SK-N-MC (cell line): ENCODE measurements at regions not wholly inside any gene's neighbourhood (a gene's known extent, or its start where the extent isn't known, plus 50 kb on each side); places are given as distances from the start of the nearest gene placed in this dataset.
"Not testable (repeated sequence)": the region's sequence is repeated elsewhere in the genome, so short reads cannot be mapped to it uniquely, and the experiment has no call there.

Experiments used
- EZH2 ChIP-seq: fragments of 200-600 bp; sonication (generic); IDR thresholded peaks from one replicate; pipeline ENCODE4 v1.6.1; 2017; ENCODE audit warnings: antibody characterized with exemption
- FOXP2 ChIP-seq: optimal IDR thresholded peaks from 2 replicates; pipeline ENCODE3; 2011; ENCODE audit warnings: mild to moderate bottlenecking, moderate library complexity; ENCODE audit not compliant: insufficient read depth; ENCODE audit errors: extremely low read length, control extremely low read depth
- POLR2AphosphoS5 ChIP-seq: IDR thresholded peaks from 2 replicates; pipeline ENCODE4 v1.6.1; 2012; ENCODE audit warnings: mild to moderate bottlenecking, low read depth, low read length, borderline replicate concordance

- not testable (repeated sequence) for TF ChIP-seq POLR2AphosphoS5, EZH2, FOXP2
Measured at GRCh38 chr5:163116618-163117017, 320.8 kb upstream of the CCNG1 start.
